ENCODE measurements at regions not wholly inside any gene's neighbourhood (a gene's known extent, or its start where the extent isn't known, plus 50 kb on each side); places are given as distances from the start of the nearest gene placed in this dataset.

DNA sequence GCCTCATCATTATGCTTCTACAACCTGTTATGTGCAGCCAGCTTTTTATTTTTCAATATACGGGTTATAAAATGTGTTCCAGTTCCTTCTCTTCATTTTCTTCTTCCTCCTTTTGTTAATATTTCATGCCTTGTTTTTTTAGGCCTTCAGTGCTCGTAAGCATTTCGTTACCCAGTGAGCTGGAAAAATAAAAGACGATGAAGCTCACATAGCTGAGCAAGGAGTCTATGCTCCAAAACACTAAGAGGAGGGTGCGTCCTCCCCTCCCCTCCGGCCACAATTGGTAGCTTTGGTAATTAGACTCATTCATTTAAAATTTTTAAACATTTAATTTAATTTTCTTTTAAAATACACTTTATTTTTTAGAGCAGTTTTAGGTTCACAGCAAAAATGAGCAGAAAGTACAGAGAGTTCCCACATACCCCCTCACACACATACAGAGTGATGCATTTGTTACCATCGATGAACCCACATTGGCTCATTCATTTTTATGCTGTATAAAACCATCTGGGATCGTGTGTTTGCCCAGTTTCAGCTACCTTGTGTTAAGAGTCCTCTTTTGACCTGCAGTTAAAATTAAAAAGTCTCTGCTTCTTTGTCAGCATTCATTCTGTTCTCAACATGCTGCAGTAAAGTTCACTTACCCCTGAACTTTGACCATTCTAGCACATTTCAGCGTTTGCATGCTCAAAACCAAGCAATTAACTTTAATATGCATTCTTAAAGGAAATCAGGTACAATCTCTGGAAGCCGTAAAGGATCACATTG lies 223.9 kb downstream of the LACC1 start:
- H3K4me3 ChIP-seq (ENCODE audit: insufficient read depth, low read depth, low read length, poor library complexity, severe bottlenecking) = no peak overlapping the region
- no peaks in the 10 kb centered on the region for H3K36me3 ChIP-seq (ENCODE audit: control insufficient read depth, insufficient read depth, low read length)
- no peaks in the 10 kb centered on the region for H3K9me3 ChIP-seq (ENCODE audit: control insufficient read depth, low read length)
- no peak for DNase-seq
- no peaks in the 10 kb centered on the region for H3K4me1 ChIP-seq (ENCODE audit: control insufficient read depth, insufficient read depth, low read length, poor library complexity, severe bottlenecking)
- no peak overlapping the region for H3K27ac ChIP-seq (ENCODE audit: insufficient read depth, low read length, poor library complexity, severe bottlenecking)
- no peaks in the 10 kb centered on the region for H3K27me3 ChIP-seq (replicated peaks; ENCODE audit: control insufficient read depth, insufficient read depth, low read length, poor library complexity, severe bottlenecking)

- no peaks in the 10 kb centered on the region for H3K36me3 ChIP-seq (ENCODE audit: control insufficient read depth, insufficient read depth, low read length)
- DNase-seq = no peak
- H3K4me1 ChIP-seq (ENCODE audit: control insufficient read depth, insufficient read depth, low read length, poor library complexity, severe bottlenecking) = no peaks in the 10 kb centered on the region
- H3K27ac ChIP-seq (ENCODE audit: insufficient read depth, low read length, poor library complexity, severe bottlenecking) = no peak overlapping the region
- no peaks in the 10 kb centered on the region for H3K9me3 ChIP-seq (ENCODE audit: control insufficient read depth, low read length)
- no peaks in the 10 kb centered on the region for H3K27me3 ChIP-seq (replicated peaks; ENCODE audit: control insufficient read depth, insufficient read depth, low read length, poor library complexity, severe bottlenecking)
- H3K4me3 ChIP-seq (ENCODE audit: insufficient read depth, low read depth, low read length, poor library complexity, severe bottlenecking) = no peak overlapping the region
These were observed 224.4 kb downstream of the LACC1 start for GRCh38 chr13:44104197-44104490.

GRCh38 chr13:44104969-44105368 lies 225.3 kb downstream of the LACC1 start:
- Histone ChIP-seq H3K27ac (ENCODE audit: insufficient read depth, low read length, poor library complexity, severe bottlenecking) (no peak overlapping the region), H3K36me3 (ENCODE audit: control insufficient read depth, insufficient read depth, low read length) (no peaks in the 10 kb centered on the region), H3K4me3 (ENCODE audit: insufficient read depth, low read depth, low read length, poor library complexity, severe bottlenecking) (no peak overlapping the region), H3K4me1 (ENCODE audit: control insufficient read depth, insufficient read depth, low read length, poor library complexity, severe bottlenecking) (no peaks in the 10 kb centered on the region), H3K27me3 (replicated peaks; ENCODE audit: control insufficient read depth, insufficient read depth, low read length, poor library complexity, severe bottlenecking) (no peaks in the 10 kb centered on the region), H3K9me3 (ENCODE audit: control insufficient read depth, low read length) (no peaks in the 10 kb centered on the region)
- no peak for DNase-seq

DNA sequence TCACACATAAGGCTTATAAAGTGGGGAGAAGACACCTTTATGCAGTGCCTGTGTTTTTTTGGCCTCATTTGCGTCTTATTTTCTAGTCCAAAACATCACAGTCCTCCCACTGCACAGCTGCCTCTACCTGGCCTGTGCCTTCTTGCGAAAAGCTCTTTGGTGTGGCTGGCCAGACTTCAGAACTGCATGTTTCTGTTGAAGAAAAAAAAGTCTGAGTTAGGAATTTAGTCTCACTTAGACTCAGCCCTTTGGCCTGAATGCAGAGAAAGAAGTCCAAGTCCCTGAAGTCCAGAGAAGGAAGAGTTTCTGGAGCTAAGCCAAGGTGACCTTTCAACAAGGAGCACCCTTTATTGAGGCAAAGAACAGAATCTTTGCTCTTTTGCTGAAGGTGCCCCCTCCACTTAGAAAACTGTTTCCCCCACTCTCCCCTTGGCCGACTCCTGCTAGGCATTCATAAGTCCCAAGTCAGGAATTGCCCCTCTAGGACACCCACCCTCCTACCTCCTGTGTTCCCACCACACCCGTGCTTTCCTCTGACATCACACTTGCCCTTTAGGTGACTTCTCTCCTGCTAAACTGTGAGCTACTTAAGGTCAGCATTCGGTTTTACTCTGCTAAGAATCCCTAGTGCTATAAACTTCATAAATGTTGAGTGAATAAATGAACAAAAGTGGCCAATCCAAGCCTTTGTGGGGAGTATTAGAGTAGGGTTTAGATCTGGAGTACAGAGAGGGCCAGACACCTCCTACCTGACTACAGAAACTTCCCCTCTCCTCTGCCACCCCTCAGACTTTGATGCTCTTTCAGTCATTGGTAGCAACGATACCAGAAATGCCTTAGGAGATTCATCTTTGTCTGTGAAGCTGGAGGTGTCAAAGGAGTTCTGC lies 226.8 kb downstream of the LACC1 start:
- Histone ChIP-seq H3K4me3 (ENCODE audit: insufficient read depth, low read depth, low read length, poor library complexity, severe bottlenecking) (no peak overlapping the region), H3K9me3 (ENCODE audit: control insufficient read depth, low read length) (no peaks in the 10 kb centered on the region), H3K27ac (ENCODE audit: insufficient read depth, low read length, poor library complexity, severe bottlenecking) (no peak overlapping the region), H3K36me3 (ENCODE audit: control insufficient read depth, insufficient read depth, low read length) (no peaks in the 10 kb centered on the region), H3K4me1 (ENCODE audit: control insufficient read depth, insufficient read depth, low read length, poor library complexity, severe bottlenecking) (no peaks in the 10 kb centered on the region), H3K27me3 (replicated peaks; ENCODE audit: control insufficient read depth, insufficient read depth, low read length, poor library complexity, severe bottlenecking) (no peaks in the 10 kb centered on the region)
- no peak for DNase-seq

- Histone ChIP-seq H3K36me3 (ENCODE audit: control insufficient read depth, insufficient read depth, low read length) (no peaks in the 10 kb centered on the region), H3K4me3 (ENCODE audit: insufficient read depth, low read depth, low read length, poor library complexity, severe bottlenecking) (no peak overlapping the region), H3K27me3 (replicated peaks; ENCODE audit: control insufficient read depth, insufficient read depth, low read length, poor library complexity, severe bottlenecking) (no peaks in the 10 kb centered on the region), H3K9me3 (ENCODE audit: control insufficient read depth, low read length) (no peaks in the 10 kb centered on the region), H3K27ac (ENCODE audit: insufficient read depth, low read length, poor library complexity, severe bottlenecking) (no peak overlapping the region), H3K4me1 (ENCODE audit: control insufficient read depth, insufficient read depth, low read length, poor library complexity, severe bottlenecking) (no peaks in the 10 kb centered on the region)
- DNase-seq = no peak
These were observed 227.8 kb downstream of the LACC1 start for GRCh38 chr13:44107357-44108121.

DNA sequence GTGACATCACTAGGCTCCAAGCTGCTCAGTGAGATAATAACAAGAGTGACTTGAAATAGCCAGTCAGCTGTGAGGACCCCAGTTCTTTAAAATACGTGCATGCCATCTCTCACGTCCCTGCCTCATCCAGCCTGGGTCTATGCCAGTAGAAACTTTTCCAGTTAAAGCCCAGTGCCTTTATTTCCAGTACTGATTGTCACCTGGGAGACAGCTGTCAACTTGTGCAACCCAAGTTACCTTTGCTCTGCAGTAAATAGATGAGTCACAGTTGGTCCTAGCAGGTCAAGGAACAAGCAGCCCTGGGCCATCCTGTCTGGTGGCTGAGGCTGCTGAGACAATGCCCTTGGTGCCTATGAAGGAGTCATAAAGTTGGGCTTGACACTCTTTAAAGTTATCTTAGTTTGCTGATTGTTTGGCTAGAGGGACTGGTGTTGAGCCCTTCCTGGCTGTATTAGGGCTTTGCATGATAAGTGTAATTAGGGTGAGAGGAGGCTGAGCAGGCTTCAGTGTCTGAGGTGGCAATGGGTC lies 228.7 kb downstream of the LACC1 start:
- Histone ChIP-seq H3K27ac (ENCODE audit: insufficient read depth, low read length, poor library complexity, severe bottlenecking) (no peak overlapping the region), H3K4me1 (ENCODE audit: control insufficient read depth, insufficient read depth, low read length, poor library complexity, severe bottlenecking) (no peaks in the 10 kb centered on the region), H3K27me3 (replicated peaks; ENCODE audit: control insufficient read depth, insufficient read depth, low read length, poor library complexity, severe bottlenecking) (no peaks in the 10 kb centered on the region), H3K9me3 (ENCODE audit: control insufficient read depth, low read length) (no peaks in the 10 kb centered on the region), H3K36me3 (ENCODE audit: control insufficient read depth, insufficient read depth, low read length) (no peaks in the 10 kb centered on the region), H3K4me3 (ENCODE audit: insufficient read depth, low read depth, low read length, poor library complexity, severe bottlenecking) (no peak overlapping the region)
- DNase-seq = no peak

DNA sequence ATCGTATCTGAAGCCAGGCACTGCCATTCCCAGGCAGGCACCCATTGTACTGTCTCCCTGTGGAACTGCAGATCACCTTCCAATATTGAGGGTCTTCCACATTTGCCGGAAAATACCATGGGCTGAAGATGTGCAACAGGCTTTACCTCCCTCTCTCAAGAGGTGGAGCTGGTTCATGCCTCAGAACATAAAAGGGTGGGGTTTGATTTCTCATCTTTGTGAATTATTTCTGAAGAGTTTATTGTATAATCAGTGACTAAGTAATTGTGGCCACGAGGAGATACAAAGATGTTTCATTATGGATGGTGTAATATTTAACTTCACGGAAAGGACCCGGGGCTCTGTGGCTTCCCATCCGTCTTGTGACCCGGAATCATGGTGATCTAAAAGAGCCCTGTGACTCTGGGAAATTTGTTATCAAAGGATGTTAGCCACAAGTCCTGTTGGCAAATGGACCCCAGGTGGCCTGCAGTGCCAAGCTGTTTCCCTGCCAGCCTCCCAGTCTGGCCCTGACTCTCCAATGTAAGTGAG lies 230.5 kb downstream of the LACC1 start:
- Histone ChIP-seq H3K36me3 (ENCODE audit: control insufficient read depth, insufficient read depth, low read length) (no peaks in the 10 kb centered on the region), H3K27ac (ENCODE audit: insufficient read depth, low read length, poor library complexity, severe bottlenecking) (no peak overlapping the region), H3K4me1 (ENCODE audit: control insufficient read depth, insufficient read depth, low read length, poor library complexity, severe bottlenecking) (no peaks in the 10 kb centered on the region), H3K27me3 (replicated peaks; ENCODE audit: control insufficient read depth, insufficient read depth, low read length, poor library complexity, severe bottlenecking) (no peaks in the 10 kb centered on the region), H3K4me3 (ENCODE audit: insufficient read depth, low read depth, low read length, poor library complexity, severe bottlenecking) (no peak overlapping the region), H3K9me3 (ENCODE audit: control insufficient read depth, low read length) (no peaks in the 10 kb centered on the region)
- no peak for DNase-seq

- DNase-seq = no peak
- H3K4me3 ChIP-seq (ENCODE audit: insufficient read depth, low read depth, low read length, poor library complexity, severe bottlenecking) = no peak overlapping the region
- no peaks in the 10 kb centered on the region for H3K36me3 ChIP-seq (ENCODE audit: control insufficient read depth, insufficient read depth, low read length)
- no peaks in the 10 kb centered on the region for H3K9me3 ChIP-seq (ENCODE audit: control insufficient read depth, low read length)
- no peaks in the 10 kb centered on the region for H3K27me3 ChIP-seq (replicated peaks; ENCODE audit: control insufficient read depth, insufficient read depth, low read length, poor library complexity, severe bottlenecking)
- H3K4me1 ChIP-seq (ENCODE audit: control insufficient read depth, insufficient read depth, low read length, poor library complexity, severe bottlenecking) = no peaks in the 10 kb centered on the region
- H3K27ac ChIP-seq (ENCODE audit: insufficient read depth, low read length, poor library complexity, severe bottlenecking) = no peak overlapping the region
These were observed 232.0 kb downstream of the LACC1 start for GRCh38 chr13:44111701-44112100.

DNA sequence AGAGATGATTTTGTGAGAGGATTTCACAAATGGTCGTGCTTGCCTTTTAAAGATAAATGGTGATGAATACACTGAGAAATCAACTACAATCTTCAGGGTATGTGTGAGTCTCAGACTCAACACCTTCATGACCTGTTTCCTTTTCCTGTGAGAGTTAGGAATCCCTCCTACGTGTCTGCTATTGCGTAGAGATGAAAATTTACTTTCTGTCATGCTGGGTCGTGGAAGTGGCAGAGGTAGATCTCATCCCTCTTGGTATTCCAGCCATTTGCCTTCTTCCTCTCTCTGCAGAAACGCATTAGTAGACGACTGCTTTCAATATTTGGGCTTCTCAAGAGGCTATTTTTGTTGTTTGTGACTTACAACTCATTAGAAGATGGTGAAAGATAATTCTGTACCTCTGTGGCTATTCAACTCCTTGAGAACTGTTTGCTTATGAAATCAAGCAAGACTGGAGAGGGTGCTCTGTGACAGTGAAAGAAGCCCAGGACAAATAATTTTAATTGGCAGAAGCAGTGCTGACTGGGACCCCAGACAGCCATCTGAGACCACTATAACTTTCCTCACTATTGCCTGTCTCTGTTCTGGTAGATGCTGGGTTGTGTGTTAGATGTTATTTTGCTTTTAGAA lies 233.1 kb downstream of the LACC1 start:
- no peaks in the 10 kb centered on the region for H3K9me3 ChIP-seq (ENCODE audit: control insufficient read depth, low read length)
- no peak overlapping the region for H3K27ac ChIP-seq (ENCODE audit: insufficient read depth, low read length, poor library complexity, severe bottlenecking)
- H3K27me3 ChIP-seq (replicated peaks; ENCODE audit: control insufficient read depth, insufficient read depth, low read length, poor library complexity, severe bottlenecking) = no peaks in the 10 kb centered on the region
- H3K4me1 ChIP-seq (ENCODE audit: control insufficient read depth, insufficient read depth, low read length, poor library complexity, severe bottlenecking) = no peaks in the 10 kb centered on the region
- no peaks in the 10 kb centered on the region for H3K36me3 ChIP-seq (ENCODE audit: control insufficient read depth, insufficient read depth, low read length)
- no peak overlapping the region for H3K4me3 ChIP-seq (ENCODE audit: insufficient read depth, low read depth, low read length, poor library complexity, severe bottlenecking)
- no peak for DNase-seq
